ENCODE measurements at regions not wholly inside any gene's neighbourhood (a gene's known extent, or its start where the extent isn't known, plus 50 kb on each side); places are given as distances from the start of the nearest gene placed in this dataset.

- no peak for DNase-seq (ENCODE audit: low read depth)
- TF ChIP-seq MAX (IDR thresholded peaks at IDR 0.05; ENCODE audit: low read depth, low read length): no peak
- no peak for TF ChIP-seq MYC (IDR thresholded peaks at IDR 0.05; ENCODE audit: low read depth, low read length)
- TF ChIP-seq POLR2A (IDR thresholded peaks at IDR 0.05; ENCODE audit: extremely low read depth, insufficient read length): no peak
- TF ChIP-seq, protein P1, sequence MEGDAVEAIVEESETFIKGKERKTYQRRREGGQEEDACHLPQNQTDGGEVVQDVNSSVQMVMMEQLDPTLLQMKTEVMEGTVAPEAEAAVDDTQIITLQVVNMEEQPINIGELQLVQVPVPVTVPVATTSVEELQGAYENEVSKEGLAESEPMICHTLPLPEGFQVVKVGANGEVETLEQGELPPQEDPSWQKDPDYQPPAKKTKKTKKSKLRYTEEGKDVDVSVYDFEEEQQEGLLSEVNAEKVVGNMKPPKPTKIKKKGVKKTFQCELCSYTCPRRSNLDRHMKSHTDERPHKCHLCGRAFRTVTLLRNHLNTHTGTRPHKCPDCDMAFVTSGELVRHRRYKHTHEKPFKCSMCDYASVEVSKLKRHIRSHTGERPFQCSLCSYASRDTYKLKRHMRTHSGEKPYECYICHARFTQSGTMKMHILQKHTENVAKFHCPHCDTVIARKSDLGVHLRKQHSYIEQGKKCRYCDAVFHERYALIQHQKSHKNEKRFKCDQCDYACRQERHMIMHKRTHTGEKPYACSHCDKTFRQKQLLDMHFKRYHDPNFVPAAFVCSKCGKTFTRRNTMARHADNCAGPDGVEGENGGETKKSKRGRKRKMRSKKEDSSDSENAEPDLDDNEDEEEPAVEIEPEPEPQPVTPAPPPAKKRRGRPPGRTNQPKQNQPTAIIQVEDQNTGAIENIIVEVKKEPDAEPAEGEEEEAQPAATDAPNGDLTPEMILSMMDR (IDR thresholded peaks at IDR 0.05; ENCODE audit: low read depth, low read length): no peak
- H3K4me3 ChIP-seq (ENCODE audit: low read depth, low read length): no peak overlapping the region
Observed at GRCh38 chr3:177576746-177577145, 379.5 kb upstream of the TBL1XR1 start.

- H3K4me3 ChIP-seq (ENCODE audit: low read depth, low read length): no peak overlapping the region
- no peak for DNase-seq (ENCODE audit: low read depth)
- no peak for TF ChIP-seq MAX (IDR thresholded peaks at IDR 0.05; ENCODE audit: low read depth, low read length)
- no peak for TF ChIP-seq MYC (IDR thresholded peaks at IDR 0.05; ENCODE audit: low read depth, low read length)
- no peak for TF ChIP-seq POLR2A (IDR thresholded peaks at IDR 0.05; ENCODE audit: extremely low read depth, insufficient read length)
- TF ChIP-seq, protein P1 (IDR thresholded peaks at IDR 0.05; ENCODE audit: low read depth, low read length): no peak
Observed at GRCh38 chr3:177578488-177578887, 381.2 kb upstream of the TBL1XR1 start.

DNA sequence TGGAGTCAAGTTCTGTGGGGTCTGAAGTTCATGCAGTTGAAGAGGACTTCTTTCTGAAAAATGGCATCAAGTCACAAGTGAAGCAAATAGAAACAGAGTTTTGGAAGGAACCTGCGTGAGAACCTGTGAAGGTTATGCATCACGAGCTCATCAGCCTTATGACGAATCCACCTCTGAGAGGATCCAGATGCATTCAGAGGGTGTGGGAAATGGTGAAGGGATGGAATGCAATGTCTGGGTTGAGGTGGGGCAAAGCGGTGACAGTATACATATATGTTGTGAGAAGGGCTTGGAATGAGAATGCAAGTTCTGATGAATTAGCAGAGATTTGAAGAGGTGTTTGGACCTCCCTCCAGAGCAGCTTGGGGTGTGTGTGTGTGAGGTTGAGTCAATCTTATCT lies 382.1 kb upstream of the TBL1XR1 start:
- TF ChIP-seq MAX (IDR thresholded peaks at IDR 0.05; ENCODE audit: low read depth, low read length) (no peak), POLR2A (IDR thresholded peaks at IDR 0.05; ENCODE audit: extremely low read depth, insufficient read length) (no peak), MYC (IDR thresholded peaks at IDR 0.05; ENCODE audit: low read depth, low read length) (no peak)
- TF ChIP-seq, protein P1 (IDR thresholded peaks at IDR 0.05; ENCODE audit: low read depth, low read length): no peak
- no peak for DNase-seq (ENCODE audit: low read depth)

DNA sequence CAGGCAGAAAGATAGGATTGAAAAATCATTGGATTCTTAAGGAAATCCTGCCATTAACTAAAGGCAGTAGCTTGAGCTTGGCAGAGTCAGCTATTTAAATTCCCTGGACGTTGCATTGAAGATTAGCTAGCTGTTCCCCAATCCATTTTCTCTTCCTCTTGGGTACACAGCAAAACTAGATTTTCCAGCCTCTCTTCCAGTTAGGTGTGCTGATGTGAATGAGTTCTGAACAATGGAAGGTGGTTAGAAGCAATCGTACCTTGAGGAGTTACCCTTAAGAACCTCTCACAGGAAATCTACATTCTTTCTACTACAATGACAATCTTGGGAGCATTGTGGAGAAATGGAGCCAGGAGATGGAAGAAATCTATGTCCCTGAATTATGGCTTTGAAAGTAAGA lies 383.2 kb upstream of the TBL1XR1 start:
- H3K4me3 ChIP-seq (ENCODE audit: low read depth, low read length): no peak overlapping the region
- TF ChIP-seq POLR2A (IDR thresholded peaks at IDR 0.05; ENCODE audit: extremely low read depth, insufficient read length) (no peak), MAX (IDR thresholded peaks at IDR 0.05; ENCODE audit: low read depth, low read length) (no peak), MYC (IDR thresholded peaks at IDR 0.05; ENCODE audit: low read depth, low read length) (no peak)
- TF ChIP-seq, protein P1 (IDR thresholded peaks at IDR 0.05; ENCODE audit: low read depth, low read length): no peak
- DNase-seq (ENCODE audit: low read depth): no peak

More for the DNA sequence above, 382.1 kb upstream of the TBL1XR1 start:
- no peak overlapping the region for H3K4me3 ChIP-seq (ENCODE audit: low read depth, low read length)

DNA sequence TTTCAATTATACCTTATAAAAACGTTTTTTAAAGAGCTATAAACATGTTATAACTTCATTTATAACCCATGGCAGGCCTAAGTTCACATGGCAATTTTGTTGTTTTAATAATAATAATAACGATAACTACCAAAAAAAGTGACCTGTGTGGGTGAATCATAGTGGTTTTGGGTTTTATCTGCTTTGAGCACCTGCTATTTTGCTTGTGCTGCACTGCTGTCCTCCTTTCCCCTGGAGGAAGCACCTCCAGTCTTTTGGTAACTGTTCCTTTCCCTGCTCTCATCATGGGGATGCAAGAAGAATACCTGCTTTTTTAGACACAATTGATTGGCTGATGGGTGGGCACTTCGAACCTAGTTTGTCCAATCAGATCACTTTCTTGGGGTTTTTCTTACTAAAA lies 388.0 kb upstream of the TBL1XR1 start:
- DNase-seq (ENCODE audit: low read depth): no peak
- H3K4me3 ChIP-seq (ENCODE audit: low read depth, low read length): no peak overlapping the region
- TF ChIP-seq MAX (IDR thresholded peaks at IDR 0.05; ENCODE audit: low read depth, low read length) (no peak), MYC (IDR thresholded peaks at IDR 0.05; ENCODE audit: low read depth, low read length) (no peak), POLR2A (IDR thresholded peaks at IDR 0.05; ENCODE audit: extremely low read depth, insufficient read length) (no peak)
- TF ChIP-seq, protein P1 (IDR thresholded peaks at IDR 0.05; ENCODE audit: low read depth, low read length): no peak
